ENCODE measurements at regions not wholly inside any gene's neighbourhood (a gene's known extent, or its start where the extent isn't known, plus 50 kb on each side); places are given as distances from the start of the nearest gene placed in this dataset.

DNA sequence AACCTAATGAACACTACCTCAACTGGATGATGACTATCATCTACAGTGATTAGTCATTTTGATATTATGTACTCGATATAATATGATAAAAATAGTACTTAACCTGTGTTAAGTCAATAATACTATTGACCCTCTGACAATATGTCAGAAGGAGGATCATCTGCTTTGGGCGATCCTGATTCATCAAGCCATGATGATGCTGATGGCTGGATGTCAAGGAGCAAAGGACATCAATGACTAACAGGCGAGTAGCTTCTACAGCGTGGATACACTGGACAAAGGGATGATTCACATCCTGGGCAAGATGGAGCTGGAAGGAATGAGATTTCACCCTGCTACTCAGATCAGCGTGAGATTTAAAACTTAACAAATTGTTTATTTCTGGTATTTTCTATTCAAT, 94.4 kb upstream of the SKAP2 start:
- TF ChIP-seq EP300 (IDR thresholded peaks at IDR 0.05), result no peak
- TF ChIP-seq, protein P1, sequence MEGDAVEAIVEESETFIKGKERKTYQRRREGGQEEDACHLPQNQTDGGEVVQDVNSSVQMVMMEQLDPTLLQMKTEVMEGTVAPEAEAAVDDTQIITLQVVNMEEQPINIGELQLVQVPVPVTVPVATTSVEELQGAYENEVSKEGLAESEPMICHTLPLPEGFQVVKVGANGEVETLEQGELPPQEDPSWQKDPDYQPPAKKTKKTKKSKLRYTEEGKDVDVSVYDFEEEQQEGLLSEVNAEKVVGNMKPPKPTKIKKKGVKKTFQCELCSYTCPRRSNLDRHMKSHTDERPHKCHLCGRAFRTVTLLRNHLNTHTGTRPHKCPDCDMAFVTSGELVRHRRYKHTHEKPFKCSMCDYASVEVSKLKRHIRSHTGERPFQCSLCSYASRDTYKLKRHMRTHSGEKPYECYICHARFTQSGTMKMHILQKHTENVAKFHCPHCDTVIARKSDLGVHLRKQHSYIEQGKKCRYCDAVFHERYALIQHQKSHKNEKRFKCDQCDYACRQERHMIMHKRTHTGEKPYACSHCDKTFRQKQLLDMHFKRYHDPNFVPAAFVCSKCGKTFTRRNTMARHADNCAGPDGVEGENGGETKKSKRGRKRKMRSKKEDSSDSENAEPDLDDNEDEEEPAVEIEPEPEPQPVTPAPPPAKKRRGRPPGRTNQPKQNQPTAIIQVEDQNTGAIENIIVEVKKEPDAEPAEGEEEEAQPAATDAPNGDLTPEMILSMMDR (IDR thresholded peaks at IDR 0.05), result no peak
- no peak for TF ChIP-seq POLR2AphosphoS5 (IDR thresholded peaks at IDR 0.05)
- TF ChIP-seq POLR2A (IDR thresholded peaks at IDR 0.05), result no peak

All from suprapubic skin (tissue), 4 donors.